Heart left ventricle (tissue), 13 donors: ENCODE measurements at regions not wholly inside any gene's neighbourhood (a gene's known extent, or its start where the extent isn't known, plus 50 kb on each side); places are given as distances from the start of the nearest gene placed in this dataset.

ENCODE experiments used
- CTCF ChIP-seq, 12 donors: fragments of 200-600 bp; sonication (generic) in 4 of 12; IDR thresholded peaks; one replicate each; pipeline versions ENCODE4 v1.5.0 to v1.8.0; 2018 to 2022; ENCODE audit warnings: antibody characterized with exemption in 12 of 12, mild to moderate bottlenecking in 5 of 12
- POLR2A ChIP-seq, 2 donors: fragments of 450-650 bp; IDR thresholded peaks; one replicate each; pipeline ENCODE4 v1.6.1; 2017; ENCODE audit warnings: antibody characterized with exemption in 2 of 2, mild to moderate bottlenecking in 2 of 2, moderate library complexity in 2 of 2
- donor health status: ischemic (EF 13 %, LVEDD 7.1; RV severe dilation, severe dysfunction).
- donor health status: DM: no; HTN: yes; CAD: no.
- donor health status: DM: no; HTN: no; CAD: no.
- donor health status: ischemic (EF 25% LVEDD 6.9; RV normal size, moderate dysfunction).
- donor health status: ischemic (EF 25% LVEDD 5.7; RV mildly dilated, moderate dysfunction).
- donor health status: ischemic (EF 35%, LVEDD 5.7; RV mildly dilated, moderate dysfunction).
- donor health status: nonischemic (EF 11% LVEDD 7.7; RV severe dilation, severe dysfunction).
- donor health status: DM: yes; HTN: yes; CAD: no.
- donor health status: PGD.
- donor health status: ischemic (EF 29% LVEDD 5.4; RV normal size, mild dysfunction).
- donor health status: nonischemic (EF 23%, LVEDD 6.1; RV moderate dilation, normal function).

- TF ChIP-seq CTCF (IDR thresholded peaks at IDR 0.05) (peak in 9 of 12 donors; percentile 9 to 46 (median 30)), POLR2A (IDR thresholded peaks at IDR 0.05) (no peak)
These were observed 142.6 kb upstream of the PPARGC1A start for GRCh38 chr4:24032371-24032989.
